Chondrocyte (in vitro differentiated cells): ENCODE measurements at regions not wholly inside any gene's neighbourhood (a gene's known extent, or its start where the extent isn't known, plus 50 kb on each side); places are given as distances from the start of the nearest gene placed in this dataset.
"Not testable (repeated sequence)": the region's sequence is repeated elsewhere in the genome, so short reads cannot be mapped to it uniquely, and the experiment has no call there.

Experiments used
- DNase-seq: peaks from one replicate; pipeline ENCODE4 v3.0.0; 2021; ENCODE audit warnings: mixed read lengths, low spot score
- H3K27ac Mint-ChIP-seq: one replicate; pipeline ENCODE4 v1.8.0; 2021; ENCODE audit warnings: mild to moderate bottlenecking, moderate library complexity, mixed read lengths; ENCODE audit not compliant: unreplicated experiment
- H3K27me3 Mint-ChIP-seq: 2 replicates; pipeline ENCODE4 v1.8.0; 2021; ENCODE audit warnings: low read depth, mixed read lengths
- H3K36me3 Mint-ChIP-seq: 2 replicates; pipeline ENCODE4 v1.8.0; 2021; ENCODE audit warnings: low read depth, mixed read lengths
- H3K4me1 Mint-ChIP-seq: 2 replicates; pipeline ENCODE4 v1.8.0; 2021; ENCODE audit warnings: low read depth, mild to moderate bottlenecking, mixed read lengths
- H3K4me3 Mint-ChIP-seq: one replicate; pipeline ENCODE4 v1.8.0; 2021; ENCODE audit warnings: mild to moderate bottlenecking, moderate library complexity, mixed read lengths; ENCODE audit not compliant: unreplicated experiment
- H3K9me3 Mint-ChIP-seq: 2 replicates; pipeline ENCODE4 v1.8.0; 2021; ENCODE audit warnings: low read depth, mixed read lengths
- CTCF ChIP-seq: fragments of 200-600 bp; sonication (generic); IDR thresholded peaks from 2 replicates; pipeline ENCODE4 v1.5.0; 2021; ENCODE audit warnings: antibody characterized with exemption, mild to moderate bottlenecking, moderate library complexity

GRCh38 chr4:126544276-126544675 is 1088.5 kb upstream of the INTU start:
- Mint-ChIP-seq H3K36me3 (no peaks in the 10 kb centered on the region), H3K27ac (no peak overlapping the region), H3K9me3 (no peaks in the 10 kb centered on the region), H3K4me3 (no peak overlapping the region), H3K4me1 (peaks cover 15% of the 10 kb centered on the region), H3K27me3 (peaks cover 2% of the 10 kb centered on the region)
- no peak for DNase-seq
- TF ChIP-seq CTCF: no peak

GRCh38 chr4:126546197-126546596 is 1086.6 kb upstream of the INTU start:
- H3K27ac Mint-ChIP-seq, H3K4me3 Mint-ChIP-seq, H3K9me3 Mint-ChIP-seq, H3K36me3 Mint-ChIP-seq, DNase-seq, H3K27me3 Mint-ChIP-seq: not testable (repeated sequence)
- H3K4me1 Mint-ChIP-seq: peaks cover 15% of the 10 kb centered on the region

GRCh38 chr4:126547352-126547751 is 1085.4 kb upstream of the INTU start:
- Mint-ChIP-seq H3K4me1 (peaks cover 6% of the 10 kb centered on the region), H3K27ac (no peak overlapping the region), H3K36me3 (no peaks in the 10 kb centered on the region), H3K4me3 (no peak overlapping the region), H3K9me3 (no peaks in the 10 kb centered on the region), H3K27me3 (peaks cover 6% of the 10 kb centered on the region)
- DNase-seq: no peak
- no peak for TF ChIP-seq CTCF

- Mint-ChIP-seq H3K4me3 (no peak overlapping the region), H3K36me3 (no peaks in the 10 kb centered on the region), H3K9me3 (no peaks in the 10 kb centered on the region), H3K4me1 (no peaks in the 10 kb centered on the region), H3K27me3 (peaks cover 3% of the 10 kb centered on the region), H3K27ac (no peak overlapping the region)
- DNase-seq: no peak
- TF ChIP-seq CTCF: no peak
Observed at GRCh38 chr4:126548890-126549289, 1083.9 kb upstream of the INTU start.

GRCh38 chr4:126552321-126552720 is 1080.4 kb upstream of the INTU start:
- Mint-ChIP-seq H3K27me3 (peaks cover 3% of the 10 kb centered on the region), H3K4me3 (no peak overlapping the region), H3K4me1 (no peaks in the 10 kb centered on the region), H3K36me3 (no peaks in the 10 kb centered on the region), H3K27ac (no peak overlapping the region), H3K9me3 (peaks cover 12% of the 10 kb centered on the region)
- DNase-seq: no peak
- TF ChIP-seq CTCF: no peak

GRCh38 chr4:126553248-126553647 is 1079.5 kb upstream of the INTU start:
- no peak overlapping the region for H3K27ac Mint-ChIP-seq

More at GRCh38 chr4:126553248-126553647, 1079.5 kb upstream of the INTU start:
- peaks cover 3% of the 10 kb centered on the region for H3K27me3 Mint-ChIP-seq
- DNase-seq: no peak
- no peak overlapping the region for H3K4me3 Mint-ChIP-seq
- H3K4me1 Mint-ChIP-seq: no peaks in the 10 kb centered on the region
- peaks cover 12% of the 10 kb centered on the region for H3K9me3 Mint-ChIP-seq
- no peaks in the 10 kb centered on the region for H3K36me3 Mint-ChIP-seq
- no peak for TF ChIP-seq CTCF
